Body of pancreas (tissue), 4 donors: ENCODE measurements at regions not wholly inside any gene's neighbourhood (a gene's known extent, or its start where the extent isn't known, plus 50 kb on each side); places are given as distances from the start of the nearest gene placed in this dataset.

Experiments
- ATAC-seq: fragments of 150-250 bp; one replicate; pipeline ENCODE4 v1.9.1; 2016
- DNase-seq, 4 donors: peaks; one replicate each; pipeline ENCODE4 v3.0.0-alpha.2; 2019
- H3K27ac ChIP-seq, 4 donors: fragments of 200-600 bp; sonication (generic); 1 replicate in 3 of 4; 2 replicates in 1 of 4; pipeline versions ENCODE4 v1.5.1 to v1.6.1; 2016 to 2019; ENCODE audit warnings: mild to moderate bottlenecking in 1 of 4, mixed read lengths in 1 of 4, moderate library complexity in 1 of 4
- H3K27me3 ChIP-seq, 2 donors: fragments of 200-600 bp; sonication (generic); one replicate each; pipeline ENCODE4 v1.6.0; 2016; ENCODE audit warnings: mild to moderate bottlenecking in 1 of 2
- H3K36me3 ChIP-seq, 2 donors: fragments of 200-600 bp; sonication (generic); replicated peaks in 1 of 2; 2 replicates each; pipeline ENCODE4 v1.5.1; 2016; ENCODE audit warnings: low read depth in 2 of 2; ENCODE audit not compliant: insufficient read depth in 1 of 2
- H3K4me1 ChIP-seq: fragments of 200-600 bp; sonication (generic); one replicate; pipeline ENCODE4 v1.6.0; 2016
- H3K4me3 ChIP-seq, 2 donors: fragments of 200-600 bp; sonication (generic); 1 replicate in 1 of 2; 2 replicates in 1 of 2; pipeline ENCODE4 v1.5.1; 2016 to 2019
- H3K9me3 ChIP-seq, 3 donors: fragments of 200-600 bp; sonication (generic); 1 replicate in 2 of 3; 2 replicates in 1 of 3; pipeline ENCODE4 v1.5.1; 2016
- POLR2A ChIP-seq, 3 donors: fragments of 450-650 bp; IDR thresholded peaks; one replicate each; pipeline ENCODE4 v1.6.1; 2016; ENCODE audit warnings: antibody characterized with exemption in 3 of 3, mild to moderate bottlenecking in 2 of 3
- WGBS, 2 donors: methylation state at CpG; one replicate each; pipeline ENCODE4 v1.1.5; 2017; 5-methylcytosine and 5-hydroxymethylcytosine counted together
- intact Hi-C: fragments of 100-400 bp; cut with DNase I; formaldehyde crosslinking; loops from one replicate; pipeline ENCODE4 v1.15.1; 2023
- TF ChIP-seq, protein P1 (sequence below), 7 experiments: fragments of 450-650 bp in 4 of 7; fragments of 200-600 bp in 3 of 7; sonication (generic) in 3 of 7; IDR thresholded peaks; one replicate each; pipeline ENCODE4 v1.5.1; 2016 to 2019; ENCODE audit warnings: antibody characterized with exemption in 7 of 7

DNA sequence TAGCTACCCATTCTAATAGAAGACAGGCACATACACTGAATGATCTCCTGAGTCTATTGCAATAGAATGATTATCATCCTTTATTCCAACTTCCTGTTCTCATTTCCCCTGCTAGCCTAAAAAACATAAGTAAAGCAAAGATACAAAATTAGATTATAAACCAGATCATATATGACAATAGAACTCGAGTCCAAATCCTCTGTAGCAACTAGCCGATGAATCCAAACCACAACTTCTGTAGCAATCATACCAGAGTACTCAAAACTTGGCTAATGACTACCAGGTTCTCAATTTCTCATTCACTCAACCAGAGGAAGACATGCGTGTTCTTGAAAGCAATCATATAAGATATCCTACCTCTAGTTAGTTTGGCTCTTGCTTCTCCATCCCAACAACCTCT, 622.1 kb downstream of the PSAT1 start:
- WGBS, 2 donors: 25 to 28% methylated on average over 3 of the region's 3 CpGs
- intact Hi-C loops: no loop called here
- DNase-seq: no peak
- H3K36me3 ChIP-seq: no peaks in the 10 kb centered on the region
- no peaks in the 10 kb centered on the region for H3K4me1 ChIP-seq
- H3K27me3 ChIP-seq: no peaks in the 10 kb centered on the region
- no peaks in the 10 kb centered on the region for H3K9me3 ChIP-seq
- TF ChIP-seq POLR2A (IDR thresholded peaks at IDR 0.05): no peak
- TF ChIP-seq, protein P1, sequence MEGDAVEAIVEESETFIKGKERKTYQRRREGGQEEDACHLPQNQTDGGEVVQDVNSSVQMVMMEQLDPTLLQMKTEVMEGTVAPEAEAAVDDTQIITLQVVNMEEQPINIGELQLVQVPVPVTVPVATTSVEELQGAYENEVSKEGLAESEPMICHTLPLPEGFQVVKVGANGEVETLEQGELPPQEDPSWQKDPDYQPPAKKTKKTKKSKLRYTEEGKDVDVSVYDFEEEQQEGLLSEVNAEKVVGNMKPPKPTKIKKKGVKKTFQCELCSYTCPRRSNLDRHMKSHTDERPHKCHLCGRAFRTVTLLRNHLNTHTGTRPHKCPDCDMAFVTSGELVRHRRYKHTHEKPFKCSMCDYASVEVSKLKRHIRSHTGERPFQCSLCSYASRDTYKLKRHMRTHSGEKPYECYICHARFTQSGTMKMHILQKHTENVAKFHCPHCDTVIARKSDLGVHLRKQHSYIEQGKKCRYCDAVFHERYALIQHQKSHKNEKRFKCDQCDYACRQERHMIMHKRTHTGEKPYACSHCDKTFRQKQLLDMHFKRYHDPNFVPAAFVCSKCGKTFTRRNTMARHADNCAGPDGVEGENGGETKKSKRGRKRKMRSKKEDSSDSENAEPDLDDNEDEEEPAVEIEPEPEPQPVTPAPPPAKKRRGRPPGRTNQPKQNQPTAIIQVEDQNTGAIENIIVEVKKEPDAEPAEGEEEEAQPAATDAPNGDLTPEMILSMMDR (IDR thresholded peaks at IDR 0.05): no peak
- H3K27ac ChIP-seq: no peak overlapping the region
- H3K4me3 ChIP-seq: no peak overlapping the region
- no peak for ATAC-seq

DNA sequence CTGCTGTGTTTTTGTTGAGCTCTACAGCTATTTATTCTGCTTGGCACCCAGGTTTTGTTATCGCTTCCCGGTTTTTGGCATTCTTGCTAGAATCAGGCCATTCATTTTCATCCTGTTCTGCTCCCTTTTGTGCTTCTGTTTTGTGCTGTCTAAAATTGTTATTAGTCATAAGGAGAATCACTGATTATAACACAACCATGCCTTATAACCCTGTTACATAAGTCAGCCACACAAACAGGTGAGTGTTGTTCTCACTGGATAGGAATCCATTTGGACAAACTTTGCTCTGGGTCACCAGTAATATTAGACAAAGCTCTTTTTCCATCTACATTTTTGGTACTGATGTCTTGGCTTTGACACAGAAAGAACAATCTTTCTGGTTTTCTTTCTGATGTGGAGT, 622.8 kb downstream of the PSAT1 start:
- no peaks in the 10 kb centered on the region for H3K9me3 ChIP-seq
- no peaks in the 10 kb centered on the region for H3K27me3 ChIP-seq
- intact Hi-C loops: no loop called here
- no peaks in the 10 kb centered on the region for H3K36me3 ChIP-seq
- H3K4me1 ChIP-seq: peaks cover 4% of the 10 kb centered on the region
- no peak overlapping the region for H3K27ac ChIP-seq
- ATAC-seq (no peak), DNase-seq (no peak)
- 89 to 95% methylated on average over 2 of the region's 2 CpGs for WGBS, 2 donors
- H3K4me3 ChIP-seq: no peak overlapping the region
- no peak for TF ChIP-seq POLR2A (IDR thresholded peaks at IDR 0.05)
- TF ChIP-seq, protein P1 (IDR thresholded peaks at IDR 0.05): no peak

DNA sequence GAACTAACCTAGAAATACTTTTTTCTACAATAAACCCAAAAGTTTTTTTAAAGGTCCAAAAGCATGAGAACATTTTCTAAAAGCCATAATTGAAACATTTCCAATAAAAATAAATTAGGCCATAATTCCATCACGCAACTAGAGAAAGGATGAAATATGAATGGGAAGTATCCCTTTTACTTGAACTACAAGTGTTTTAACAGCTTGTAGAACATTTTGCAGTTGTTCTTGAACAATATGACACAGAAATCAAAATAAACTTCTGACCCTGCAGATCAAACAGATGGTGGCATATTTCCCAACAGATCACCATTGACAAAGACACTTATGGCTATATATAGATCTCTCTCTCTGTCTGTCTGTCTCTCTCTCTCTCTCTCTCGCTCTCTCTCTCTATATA, 624.4 kb downstream of the PSAT1 start:
- no peak for DNase-seq
- Histone ChIP-seq H3K4me3 (no peak overlapping the region), H3K4me1 (peaks cover 9% of the 10 kb centered on the region), H3K27me3 (no peaks in the 10 kb centered on the region), H3K27ac (no peak overlapping the region), H3K36me3 (no peaks in the 10 kb centered on the region), H3K9me3 (no peaks in the 10 kb centered on the region)
- TF ChIP-seq, protein P1 (IDR thresholded peaks at IDR 0.05): no peak
- TF ChIP-seq POLR2A (IDR thresholded peaks at IDR 0.05): no peak
- intact Hi-C loops: no loop called here
- ATAC-seq: no peak
- WGBS, 2 donors: 79 to 93% methylated on average over 1 of the region's 2 CpGs

DNA sequence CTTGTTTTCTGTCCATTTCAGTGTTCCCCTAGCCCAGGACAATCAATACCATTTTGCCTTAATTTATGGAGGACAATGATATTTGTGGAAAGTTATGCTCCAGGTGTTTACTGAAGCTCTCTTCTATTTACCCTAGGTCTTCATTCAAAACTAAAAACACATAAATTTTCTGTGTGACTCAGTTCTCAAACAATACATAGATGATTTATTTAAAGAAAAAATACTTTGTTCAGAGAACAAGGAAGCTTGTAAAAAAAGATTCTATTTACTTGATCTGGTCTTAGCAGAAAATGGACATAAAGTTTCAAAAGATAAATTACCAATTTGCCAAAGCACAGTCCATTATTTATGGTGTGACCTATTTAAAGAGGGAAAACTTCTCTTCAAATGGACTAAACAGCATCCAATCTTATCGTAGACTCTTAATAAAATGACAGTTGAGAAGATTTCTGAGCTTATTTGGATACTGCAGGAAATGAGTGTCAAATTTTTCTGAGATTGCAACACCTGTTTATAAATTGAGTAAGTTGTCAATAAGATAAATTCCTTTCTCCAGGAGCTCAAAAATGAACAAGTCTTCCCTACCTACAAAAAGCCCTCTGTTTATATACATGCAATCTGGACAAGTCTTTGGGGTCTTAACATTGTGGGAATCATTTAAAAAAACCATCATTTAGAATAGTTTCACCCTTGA, 627.2 kb downstream of the PSAT1 start:
- Histone ChIP-seq H3K36me3 (no peaks in the 10 kb centered on the region), H3K27me3 (no peaks in the 10 kb centered on the region), H3K9me3 (no peaks in the 10 kb centered on the region), H3K27ac (no peak overlapping the region), H3K4me3 (no peak overlapping the region), H3K4me1 (peaks cover 35% of the 10 kb centered on the region)
- intact Hi-C loops: no loop called here
- TF ChIP-seq POLR2A (IDR thresholded peaks at IDR 0.05): no peak
- DNase-seq: no peak
- ATAC-seq: no peak
- WGBS, 2 donors: 23 to 24% methylated on average over 1 of the region's 1 CpG

DNA sequence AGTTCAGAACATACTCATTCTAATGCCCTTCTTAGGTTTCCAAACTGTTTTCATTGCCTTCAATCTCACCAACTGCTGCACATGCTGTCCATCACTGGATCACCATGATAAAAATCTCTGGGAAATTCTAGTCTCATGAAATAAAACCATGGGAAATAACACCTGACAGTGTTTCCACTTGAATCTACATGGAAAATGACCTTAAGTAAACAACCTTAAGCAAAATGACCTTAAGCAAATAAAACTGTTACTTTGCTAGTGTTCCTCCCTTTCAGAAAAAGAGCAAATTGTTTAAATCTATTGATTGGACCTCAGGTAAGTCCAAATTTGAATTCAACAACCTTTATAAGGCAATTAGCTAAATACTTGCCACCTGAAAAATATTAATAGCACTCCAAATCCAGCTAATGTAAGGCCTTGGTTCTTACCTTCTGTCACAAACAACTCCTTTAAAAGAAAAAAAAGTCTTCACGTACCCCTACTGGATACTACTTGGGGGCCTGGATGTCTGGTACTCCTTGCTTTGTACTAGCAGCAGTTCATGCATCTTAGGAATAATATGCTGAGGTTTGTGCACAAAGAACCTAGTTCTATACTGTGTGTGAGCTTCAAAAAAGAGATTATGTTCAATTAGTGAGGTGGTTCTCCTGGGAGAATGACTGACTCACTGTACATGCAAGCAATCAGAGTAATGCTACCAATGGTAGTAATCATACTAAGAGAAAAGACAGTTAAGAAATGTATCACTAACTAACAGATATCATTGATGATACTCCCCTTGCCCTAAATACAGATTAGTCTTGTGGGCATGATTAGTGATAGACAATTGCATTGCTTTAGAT, 630.4 kb downstream of the PSAT1 start:
- intact Hi-C loops: no loop called here
- Histone ChIP-seq H3K36me3 (no peaks in the 10 kb centered on the region), H3K4me1 (peaks cover 35% of the 10 kb centered on the region), H3K4me3 (no peak overlapping the region), H3K27ac (peak overlapping the region in 3 of 4 donors; percentile 9 to 60 (median 11)), H3K27me3 (no peaks in the 10 kb centered on the region), H3K9me3 (no peaks in the 10 kb centered on the region)
- WGBS, 2 donors: 25 to 26% methylated on average over 1 of the region's 1 CpG
- no peak for DNase-seq
- TF ChIP-seq, protein P1 (IDR thresholded peaks at IDR 0.05): no peak
- TF ChIP-seq POLR2A (IDR thresholded peaks at IDR 0.05): no peak
- peak; percentile 87 for ATAC-seq
